HEK293 (cell line): ENCODE measurements at regions not wholly inside any gene's neighbourhood (a gene's known extent, or its start where the extent isn't known, plus 50 kb on each side); places are given as distances from the start of the nearest gene placed in this dataset.

Experiments
- CTCF ChIA-PET: fragments of 350-600 bp; formaldehyde crosslinking; extraction: SDS; loops from one replicate; lab custom pipeline; 2021; ENCODE audit warnings: antibody characterized with exemption; lab: Yijun Ruan, JAX
- POLR2A ChIA-PET: fragments of 300-600 bp; formaldehyde crosslinking; extraction: SDS; loops from one replicate; lab custom pipeline; 2020; ENCODE audit warnings: antibody characterized with exemption, inconsistent platforms; lab: Yijun Ruan, JAX
- H3K27ac ChIP-seq: fragments of 200-500 bp; sonication (Bioruptor generic); 2 replicates; pipeline ENCODE4 v1.5.1; 2014; ENCODE audit warnings: low read depth, low read length, control low read depth, inconsistent platforms; ENCODE audit errors: extremely low read depth
- H3K36me3 ChIP-seq, 2 experiments: fragments of 200-500 bp in 1 of 2; sonication (Bioruptor generic) in 1 of 2; 1 replicate in 1 of 2; 2 replicates in 1 of 2; pipeline ENCODE4 v1.5.1; 2014 to 2017; ENCODE audit warnings: inconsistent platforms in 2 of 2, low read length in 2 of 2; ENCODE audit not compliant: control insufficient read depth in 2 of 2, insufficient read depth in 1 of 2
- H3K4me1 ChIP-seq: fragments of 200-500 bp; sonication (Bioruptor generic); 2 replicates; pipeline ENCODE4 v1.5.1; 2014; ENCODE audit warnings: mild to moderate bottlenecking, low read length, inconsistent platforms; ENCODE audit not compliant: control insufficient read depth, insufficient read depth
- H3K4me3 ChIP-seq: 2 replicates; pipeline ENCODE4 v1.5.1; 2011; ENCODE audit warnings: low read depth, mild to moderate bottlenecking, control low read depth, low read length, moderate library complexity
- H3K9me3 ChIP-seq: fragments of 200-500 bp; sonication (Bioruptor generic); 2 replicates; pipeline ENCODE4 v1.5.1; 2014; ENCODE audit warnings: low read depth, low read length, inconsistent platforms; ENCODE audit not compliant: control insufficient read depth, insufficient read depth
- BCL11B ChIP-seq: fragments of 450-650 bp; formaldehyde crosslinking; IDR thresholded peaks from 2 replicates; pipeline ENCODE4 v1.5.1; 2016; ENCODE audit warnings: low read depth, missing biosample characterization, missing genetic modification characterization
- GLI2 ChIP-seq: fragments of 450-650 bp; formaldehyde crosslinking; IDR thresholded peaks from 2 replicates; pipeline ENCODE4; 2017; ENCODE audit warnings: missing biosample characterization, missing genetic modification characterization, low read depth, borderline replicate concordance
- IKZF3 ChIP-seq: fragments of 450-650 bp; IDR thresholded peaks from 2 replicates; pipeline ENCODE4 v1.5.0; 2018; ENCODE audit warnings: missing biosample characterization, mild to moderate bottlenecking, missing genetic modification characterization, moderate library complexity
- KLF17 ChIP-seq: fragments of 450-650 bp; formaldehyde crosslinking; IDR thresholded peaks from 2 replicates; pipeline ENCODE4 v1.5.1; 2016; ENCODE audit warnings: missing biosample characterization, missing genetic modification characterization
- PBX3 ChIP-seq: sonication (generic); formaldehyde crosslinking; IDR thresholded peaks from 2 replicates; pipeline ENCODE4 v1.8.1; 2022; ENCODE audit warnings: mild to moderate bottlenecking, moderate library complexity, missing genetic modification reagents
- PRDM4 ChIP-seq: fragments of 450-650 bp; formaldehyde crosslinking; IDR thresholded peaks from 2 replicates; pipeline ENCODE4 v1.5.1; 2017; ENCODE audit warnings: missing biosample characterization, missing genetic modification characterization
- SALL2 ChIP-seq: fragments of 450-650 bp; formaldehyde crosslinking; IDR thresholded peaks from 2 replicates; pipeline ENCODE4 v1.5.0; 2017; ENCODE audit warnings: missing biosample characterization, mild to moderate bottlenecking, missing genetic modification characterization, borderline replicate concordance
- SCRT1 ChIP-seq: fragments of 450-650 bp; formaldehyde crosslinking; IDR thresholded peaks from 2 replicates; pipeline ENCODE4 v1.5.1; 2016; ENCODE audit warnings: missing biosample characterization, missing genetic modification characterization, borderline replicate concordance
- ZFP69B ChIP-seq: fragments of 450-650 bp; formaldehyde crosslinking; IDR thresholded peaks from 2 replicates; pipeline ENCODE4 v1.5.1; 2016; ENCODE audit warnings: missing biosample characterization, missing genetic modification characterization
- ZNF169 ChIP-seq: fragments of 450-650 bp; formaldehyde crosslinking; IDR thresholded peaks from 2 replicates; pipeline ENCODE4 v1.5.1; 2016; ENCODE audit warnings: missing biosample characterization, missing genetic modification characterization
- ZNF175 ChIP-seq: fragments of 450-650 bp; formaldehyde crosslinking; IDR thresholded peaks from 2 replicates; pipeline ENCODE4 v1.5.1; 2016; ENCODE audit warnings: missing biosample characterization, missing genetic modification characterization
- ZNF266 ChIP-seq: fragments of 450-650 bp; formaldehyde crosslinking; IDR thresholded peaks from 2 replicates; pipeline ENCODE4 v1.5.1; 2016; ENCODE audit warnings: missing biosample characterization, missing genetic modification characterization, low read depth
- ZNF311 ChIP-seq: fragments of 450-650 bp; formaldehyde crosslinking; IDR thresholded peaks from 2 replicates; pipeline ENCODE4 v1.5.1; 2017; ENCODE audit warnings: missing biosample characterization, missing genetic modification characterization, borderline replicate concordance
- ZNF362 ChIP-seq: fragments of 450-650 bp; formaldehyde crosslinking; IDR thresholded peaks from 2 replicates; pipeline ENCODE4 v1.5.1; 2016; ENCODE audit warnings: missing biosample characterization, missing genetic modification characterization
- ZNF366 ChIP-seq: fragments of 450-650 bp; formaldehyde crosslinking; conservative IDR thresholded peaks from 2 replicates; pipeline ENCODE4 v1.5.1; 2016; ENCODE audit warnings: missing biosample characterization, missing genetic modification characterization
- ZNF391 ChIP-seq: fragments of 450-650 bp; formaldehyde crosslinking; IDR thresholded peaks from 2 replicates; pipeline ENCODE4 v1.5.1; 2016; ENCODE audit warnings: low read depth, missing biosample characterization, missing genetic modification characterization, borderline replicate concordance
- ZNF670 ChIP-seq: fragments of 450-650 bp; formaldehyde crosslinking; IDR thresholded peaks from 2 replicates; pipeline ENCODE4 v1.5.1; 2016; ENCODE audit warnings: missing biosample characterization, missing genetic modification characterization, low read depth
- ZNF747 ChIP-seq: fragments of 450-650 bp; formaldehyde crosslinking; IDR thresholded peaks from 2 replicates; pipeline ENCODE4 v1.5.1; 2016; ENCODE audit warnings: missing biosample characterization, missing genetic modification characterization
- ZNF791 ChIP-seq: fragments of 450-650 bp; formaldehyde crosslinking; IDR thresholded peaks from 2 replicates; pipeline ENCODE4 v1.5.1; 2016; ENCODE audit warnings: missing biosample characterization, missing genetic modification characterization
- ZNF837 ChIP-seq: fragments of 450-650 bp; formaldehyde crosslinking; IDR thresholded peaks from 2 replicates; pipeline ENCODE4 v1.5.1; 2016; ENCODE audit warnings: missing biosample characterization, missing genetic modification characterization
- ZSCAN23 ChIP-seq: fragments of 450-650 bp; formaldehyde crosslinking; IDR thresholded peaks from 2 replicates; pipeline ENCODE4 v1.5.1; 2016; ENCODE audit warnings: missing biosample characterization, missing genetic modification characterization
- TF ChIP-seq, protein P1 (sequence below): fragments of 450-650 bp; formaldehyde crosslinking; IDR thresholded peaks from 2 replicates; pipeline ENCODE4 v1.5.1; 2016; ENCODE audit warnings: missing biosample characterization, missing genetic modification characterization

DNA sequence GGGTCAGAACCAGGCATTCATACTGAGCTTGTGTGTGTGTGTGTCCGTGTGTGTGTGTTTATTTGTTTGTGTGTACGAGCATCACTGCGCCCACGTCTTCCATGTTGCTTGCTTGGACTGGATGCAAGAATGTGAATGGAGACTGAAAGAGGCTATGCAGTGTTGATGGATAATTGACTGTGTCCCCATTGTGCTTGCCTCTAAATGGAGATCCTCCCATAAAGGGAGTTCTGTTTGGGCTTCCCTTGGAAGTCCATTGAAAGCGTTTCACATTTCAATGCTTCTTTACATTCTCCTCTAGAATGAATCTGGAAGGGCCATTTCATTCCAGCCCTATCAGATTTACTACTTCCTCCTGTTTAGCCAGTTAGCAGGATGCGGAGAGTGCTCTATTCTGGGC lies 124.0 kb downstream of the GP2 start:
- no peak overlapping the region for H3K4me3 ChIP-seq
- TF ChIP-seq PRDM4 (tag by site-specific recombination) (no peak), BCL11B (no peak), ZNF791 (tag by site-specific recombination) (no peak), ZNF366 (tag by site-specific recombination) (no peak), ZNF362 (tag by site-specific recombination) (no peak), ZFP69B (tag by site-specific recombination) (no peak), ZNF175 (tag by site-specific recombination) (no peak)
- no peaks in the 10 kb centered on the region for H3K36me3 ChIP-seq
- no peaks in the 10 kb centered on the region for H3K9me3 ChIP-seq
- CTCF ChIA-PET = no interaction called here
- H3K27ac ChIP-seq = no peak overlapping the region
- POLR2A ChIA-PET = no interaction called here
- no peaks in the 10 kb centered on the region for H3K4me1 ChIP-seq

DNA sequence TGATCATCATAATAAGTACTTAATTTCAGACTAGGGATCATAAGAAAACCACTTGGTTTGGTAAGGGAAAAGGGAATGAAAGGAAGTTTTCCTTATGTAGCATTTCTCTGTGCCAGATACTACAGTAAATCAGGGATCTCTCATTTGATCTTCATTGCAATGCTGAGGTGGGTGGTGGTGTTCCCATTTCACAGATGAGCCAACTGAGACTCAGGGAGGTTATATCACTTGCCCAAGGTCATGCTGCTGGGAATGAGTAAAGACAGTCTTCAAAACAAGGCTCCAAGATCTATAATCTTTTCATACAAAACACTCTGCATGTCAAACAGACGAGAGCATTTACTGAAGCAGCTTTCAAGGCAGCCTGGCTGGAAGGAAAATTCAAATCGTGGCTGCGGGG lies 124.6 kb downstream of the GP2 start:
- TF ChIP-seq ZSCAN23 = no peak
- TF ChIP-seq SALL2 = no peak
- TF ChIP-seq ZNF311 (tag by site-specific recombination) = no peak
- no peak for TF ChIP-seq ZNF837
- no peak for TF ChIP-seq PBX3 (CRISPR knock-in tag)
- POLR2A ChIA-PET = no interaction called here
- CTCF ChIA-PET = no interaction called here
- Histone ChIP-seq H3K36me3 (no peaks in the 10 kb centered on the region), H3K4me1 (no peaks in the 10 kb centered on the region), H3K4me3 (no peak overlapping the region), H3K27ac (no peak overlapping the region), H3K9me3 (no peaks in the 10 kb centered on the region)

DNA sequence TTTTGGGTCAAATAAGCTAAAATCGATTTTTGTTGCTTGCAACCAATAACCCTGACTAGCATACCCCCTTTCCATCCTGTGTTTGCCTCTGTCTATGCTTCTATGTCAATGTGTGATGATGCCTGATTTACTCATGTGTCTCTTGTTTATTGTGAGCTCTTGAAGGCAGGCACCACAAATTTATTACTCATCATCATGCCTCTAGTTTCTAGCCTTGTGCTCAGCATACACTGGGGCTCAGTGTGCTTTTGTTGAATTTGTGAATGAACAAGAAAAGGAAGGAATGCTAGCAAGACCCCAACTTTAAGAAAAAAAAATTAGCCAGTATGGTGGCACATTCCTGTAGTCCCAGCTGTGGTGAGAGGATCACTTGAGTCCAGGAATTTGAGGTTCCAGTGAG lies 119.1 kb upstream of the GPR139 start:
- Histone ChIP-seq H3K27ac (no peak overlapping the region), H3K4me3 (no peak overlapping the region), H3K9me3 (no peaks in the 10 kb centered on the region), H3K4me1 (no peaks in the 10 kb centered on the region)
- ChIA-PET POLR2A (no interaction called here), CTCF (interaction anchor here (0.6 kb wide), 1 partner anchor 19 kb away, joined by 3 read pairs; no protein-coding TSS in a partner anchor)
- no peak for TF ChIP-seq SCRT1
- no peak for TF ChIP-seq ZNF670 (tag by site-specific recombination)
- no peak for TF ChIP-seq ZNF747 (tag by site-specific recombination)
- TF ChIP-seq, protein P1, sequence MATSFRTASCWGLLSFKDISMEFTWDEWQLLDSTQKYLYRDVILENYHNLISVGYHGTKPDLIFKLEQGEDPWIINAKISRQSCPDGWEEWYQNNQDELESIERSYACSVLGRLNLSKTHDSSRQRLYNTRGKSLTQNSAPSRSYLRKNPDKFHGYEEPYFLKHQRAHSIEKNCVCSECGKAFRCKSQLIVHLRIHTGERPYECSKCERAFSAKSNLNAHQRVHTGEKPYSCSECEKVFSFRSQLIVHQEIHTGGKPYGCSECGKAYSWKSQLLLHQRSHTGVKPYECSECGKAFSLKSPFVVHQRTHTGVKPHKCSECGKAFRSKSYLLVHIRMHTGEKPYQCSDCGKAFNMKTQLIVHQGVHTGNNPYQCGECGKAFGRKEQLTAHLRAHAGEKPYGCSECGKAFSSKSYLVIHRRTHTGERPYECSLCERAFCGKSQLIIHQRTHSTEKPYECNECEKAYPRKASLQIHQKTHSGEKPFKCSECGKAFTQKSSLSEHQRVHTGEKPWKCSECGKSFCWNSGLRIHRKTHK = no peak
- no peak for TF ChIP-seq IKZF3 (tag by site-specific recombination)
- TF ChIP-seq ZNF266 (tag by site-specific recombination) = no peak
- no peak for TF ChIP-seq ZNF391 (tag by site-specific recombination)
- TF ChIP-seq KLF17 (tag by site-specific recombination) = no peak
- no peak for TF ChIP-seq ZNF169 (tag by site-specific recombination)
- TF ChIP-seq GLI2 = no peak
- TF ChIP-seq, all 188 proteins: peak for 0
- no peaks in the 10 kb centered on the region for H3K36me3 ChIP-seq
